HL-60 (cell line): ENCODE measurements at regions not wholly inside any gene's neighbourhood (a gene's known extent, or its start where the extent isn't known, plus 50 kb on each side); places are given as distances from the start of the nearest gene placed in this dataset.

Source experiments
- DNase-seq, 2 experiments: peaks; one replicate each; pipeline ENCODE4 v3.0.0-alpha.2; 2010 to 2020; ENCODE audit warnings: low read depth in 1 of 2, low spot score in 1 of 2
- H3K27ac ChIP-seq: fragments of 250-450 bp; sonication (Bioruptor Pico); replicated peaks from 2 replicates; pipeline ENCODE4 v1.5.1; 2020; ENCODE audit warnings: mild to moderate bottlenecking, moderate library complexity
- H3K27me3 ChIP-seq: fragments of 250-450 bp; sonication (Bioruptor Pico); 2 replicates; pipeline ENCODE4 v1.5.1; 2021; ENCODE audit warnings: mild to moderate bottlenecking, moderate library complexity; ENCODE audit not compliant: insufficient read depth, poor library complexity, severe bottlenecking
- H3K4me3 ChIP-seq: replicated peaks from 2 replicates; pipeline ENCODE4 v1.5.1; 2011; ENCODE audit warnings: mild to moderate bottlenecking, control low read depth, low read length; ENCODE audit not compliant: insufficient read depth
- CTCF ChIP-seq: IDR thresholded peaks from one replicate; pipeline ENCODE4 v1.5.1; 2011; ENCODE audit warnings: low read length, control low read depth, inconsistent platforms; ENCODE audit not compliant: insufficient read depth
- GABPA ChIP-seq: IDR thresholded peaks from 2 replicates; pipeline ENCODE4 v1.6.1; 2012; ENCODE audit warnings: low read depth
- POLR2AphosphoS5 ChIP-seq: IDR thresholded peaks from 2 replicates; pipeline ENCODE4 v1.6.1; 2012; ENCODE audit warnings: low read depth
- REST ChIP-seq: IDR thresholded peaks from 2 replicates; pipeline ENCODE4 v1.6.1; 2012; ENCODE audit warnings: low read depth; ENCODE audit not compliant: insufficient replicate concordance
- SPI1 ChIP-seq: IDR thresholded peaks from 2 replicates; pipeline ENCODE4 v1.6.1; 2012; ENCODE audit warnings: low read depth, mild to moderate bottlenecking, borderline replicate concordance

- Histone ChIP-seq H3K4me3 (no peak overlapping the region), H3K27ac (no peak overlapping the region), H3K27me3 (no peaks in the 10 kb centered on the region)
- TF ChIP-seq SPI1 (no peak), REST (no peak), POLR2AphosphoS5 (no peak), GABPA (no peak), CTCF (no peak)
- DNase-seq: no peak
Measured at GRCh38 chr13:109842212-109842920, 56.0 kb upstream of the IRS2 start.

GRCh38 chr13:109840893-109841287 lies 54.5 kb upstream of the IRS2 start:
- H3K27me3 ChIP-seq: no peaks in the 10 kb centered on the region
- no peak overlapping the region for H3K4me3 ChIP-seq
- no peak for DNase-seq
- TF ChIP-seq GABPA (no peak), CTCF (no peak), SPI1 (no peak), REST (no peak), POLR2AphosphoS5 (no peak)
- no peak overlapping the region for H3K27ac ChIP-seq

GRCh38 chr13:109840201-109840892 lies 54.0 kb upstream of the IRS2 start:
- H3K27ac ChIP-seq: no peak overlapping the region
- TF ChIP-seq GABPA: no peak
- peak; percentile 87 for TF ChIP-seq SPI1
- no peak for TF ChIP-seq CTCF
- TF ChIP-seq REST: no peak
- no peak for TF ChIP-seq POLR2AphosphoS5
- peak in 1 of 2 experiments; percentile 57 for DNase-seq

More at GRCh38 chr13:109840201-109840892, 54.0 kb upstream of the IRS2 start:
- Histone ChIP-seq H3K4me3 (no peak overlapping the region), H3K27me3 (no peaks in the 10 kb centered on the region)
